HG03039 (cell line): ENCODE measurements at regions not wholly inside any gene's neighbourhood (a gene's known extent, or its start where the extent isn't known, plus 50 kb on each side); places are given as distances from the start of the nearest gene placed in this dataset.

Source experiments
- ATAC-seq: cut with Tn5 transposase; IDR thresholded peaks from one replicate; pipeline ENCODE4 v1.9.1; 2021; ENCODE audit warnings: mild to moderate bottlenecking, moderate library complexity; ENCODE audit not compliant: unreplicated experiment

GRCh38 chr3:5270666-5271371 lies 83.3 kb downstream of the EDEM1 start:
- ATAC-seq, result no peak

GRCh38 chr3:5271372-5271683 lies 83.8 kb downstream of the EDEM1 start:
- no peak for ATAC-seq

DNA sequence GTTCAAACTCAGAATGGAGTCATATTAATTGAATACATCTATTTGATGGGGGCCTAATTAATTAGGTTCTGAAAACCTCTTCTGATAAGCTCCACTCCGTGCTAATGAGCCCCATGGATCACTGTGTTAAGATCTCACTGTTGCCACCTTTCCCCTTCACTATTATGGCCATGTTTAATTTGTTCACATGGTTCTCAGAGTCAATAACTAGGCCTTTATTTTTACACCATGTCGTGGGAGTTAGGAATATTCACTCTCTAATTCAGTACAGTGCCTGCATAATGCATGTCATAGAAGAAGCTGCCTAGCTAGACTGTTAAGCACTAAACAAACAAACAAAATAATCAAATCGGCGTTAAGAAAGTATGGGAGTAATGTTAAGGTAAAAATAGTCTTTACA lies 84.9 kb downstream of the EDEM1 start:
- ATAC-seq, result no peak

DNA sequence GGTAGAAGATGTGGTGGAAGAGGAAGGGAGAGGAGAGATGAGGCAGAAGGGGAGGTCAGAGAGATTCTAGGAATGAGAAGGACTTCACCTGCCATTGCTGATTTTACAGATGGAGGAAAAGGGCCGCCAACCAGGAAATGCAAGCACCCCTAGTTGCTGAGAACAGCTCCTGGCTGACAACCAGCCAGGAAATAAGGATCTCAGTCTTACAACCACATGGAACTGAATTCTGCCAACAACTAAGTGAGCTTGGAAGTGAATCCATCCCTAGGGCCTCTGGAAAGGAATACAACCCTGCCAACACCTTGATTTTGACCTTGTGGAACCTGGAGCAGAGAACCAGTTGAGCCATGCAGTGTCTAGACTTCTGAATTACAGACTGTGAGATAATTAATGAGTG lies 86.6 kb downstream of the EDEM1 start:
- no peak for ATAC-seq

DNA sequence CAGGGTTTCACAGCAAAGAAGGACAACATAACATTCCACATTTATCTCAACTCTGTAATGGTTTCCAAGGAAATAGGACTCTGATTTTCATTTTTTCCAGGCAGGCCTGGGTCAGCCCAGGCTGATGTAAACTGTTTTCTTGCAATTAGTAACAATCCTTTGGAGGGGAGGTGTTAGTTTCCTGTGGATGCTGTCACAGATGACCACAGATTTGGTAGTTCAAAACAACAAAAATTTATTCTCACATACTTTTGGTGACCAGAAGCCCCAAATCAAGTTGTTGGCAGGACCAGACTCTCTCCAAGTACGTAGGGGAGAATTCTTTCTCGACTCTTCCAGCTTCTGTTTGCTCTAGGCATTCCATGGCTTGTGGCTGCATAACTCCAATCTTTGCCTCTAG lies 88.0 kb downstream of the EDEM1 start:
- ATAC-seq, result no peak

DNA sequence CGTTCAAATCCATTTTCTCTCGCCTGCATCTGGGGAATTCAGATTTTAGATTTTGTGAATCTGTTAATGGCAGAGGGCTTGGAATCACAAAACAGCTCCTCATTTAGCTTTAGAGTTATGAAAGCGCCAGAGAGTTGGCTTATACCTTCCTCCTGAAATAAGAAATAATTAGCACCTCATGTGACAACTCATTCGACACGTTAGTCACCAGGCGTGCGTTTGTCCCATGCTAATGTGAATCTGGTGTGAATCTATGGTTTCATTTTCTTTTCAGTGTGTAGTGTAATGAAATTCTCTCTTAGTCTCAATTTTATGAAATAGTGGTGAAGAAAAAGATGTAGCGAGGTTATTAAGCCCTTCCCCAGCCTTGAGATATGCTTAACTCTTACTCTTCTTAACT lies 89.4 kb downstream of the EDEM1 start:
- no peak for ATAC-seq

DNA sequence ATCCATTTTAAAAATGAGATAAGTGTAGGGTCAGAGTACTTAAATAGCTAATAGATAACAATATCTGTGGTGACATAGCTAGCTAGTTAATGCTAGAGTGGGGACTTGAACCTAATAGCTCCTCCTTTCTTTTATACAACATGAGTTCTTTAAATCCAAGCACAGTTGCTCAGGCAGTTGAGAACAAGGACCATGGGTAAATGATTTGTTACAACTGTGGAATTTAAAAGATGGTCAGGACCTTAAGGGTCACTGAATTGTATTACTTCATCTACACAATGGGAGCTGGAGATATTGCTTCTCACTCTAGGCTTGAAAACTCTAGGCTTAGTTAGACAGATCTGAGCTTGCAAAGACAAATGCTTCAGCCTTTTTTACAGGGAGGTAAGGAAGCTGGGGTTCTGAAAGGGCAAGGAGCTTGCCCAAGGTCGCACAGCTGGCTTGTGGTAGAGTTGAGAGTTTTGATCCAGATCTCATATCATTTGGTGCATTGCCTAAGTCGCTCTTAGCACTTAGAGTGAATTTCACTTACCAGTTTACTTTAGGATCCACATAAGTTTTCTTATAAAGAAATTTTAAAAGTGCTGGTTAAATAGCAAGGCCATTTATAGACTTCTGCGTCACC lies 90.2 kb downstream of the EDEM1 start:
- no peak for ATAC-seq

GRCh38 chr3:5278666-5279065 lies 91.2 kb downstream of the EDEM1 start:
- no peak for ATAC-seq

DNA sequence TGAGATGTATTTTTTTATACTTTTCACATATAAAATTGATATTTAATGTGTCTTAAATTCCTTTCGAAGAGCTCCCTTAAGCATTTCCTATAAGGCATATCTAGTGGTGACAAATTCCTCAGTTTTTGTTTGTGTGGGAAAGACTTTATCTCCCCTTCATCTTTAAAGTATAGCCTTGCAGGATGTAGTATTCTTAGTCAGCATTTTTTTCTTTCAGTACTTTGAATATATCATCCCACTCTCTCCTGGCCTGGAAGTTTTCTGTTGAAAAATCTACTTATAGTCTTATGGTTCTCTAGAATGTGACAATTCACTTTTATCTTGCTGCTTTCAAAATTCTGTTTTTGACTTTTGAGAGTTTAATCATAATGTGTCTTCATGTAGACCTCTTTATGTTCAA lies 95.2 kb downstream of the EDEM1 start:
- ATAC-seq, result no peak

DNA sequence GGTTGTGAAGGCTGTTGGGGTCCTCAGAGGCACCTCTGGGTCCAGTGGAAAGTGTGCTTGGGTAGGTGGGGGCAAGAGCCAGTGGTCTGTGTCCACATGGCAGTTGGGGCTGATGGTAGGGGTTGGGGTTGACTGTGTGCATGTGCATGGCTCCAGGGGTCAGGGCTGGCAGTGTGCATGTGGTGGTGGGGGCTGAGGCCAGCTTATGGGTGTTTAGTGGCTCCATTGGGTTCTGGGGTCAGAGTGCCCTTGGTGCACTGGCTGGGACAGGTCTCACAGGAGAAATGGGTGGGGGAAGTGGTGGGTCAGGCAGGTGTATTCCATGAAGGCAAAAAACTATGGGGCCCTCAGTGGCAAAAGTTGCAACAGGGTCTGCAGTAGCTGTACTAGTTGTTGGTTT lies 97.9 kb downstream of the EDEM1 start:
- no peak for ATAC-seq

DNA sequence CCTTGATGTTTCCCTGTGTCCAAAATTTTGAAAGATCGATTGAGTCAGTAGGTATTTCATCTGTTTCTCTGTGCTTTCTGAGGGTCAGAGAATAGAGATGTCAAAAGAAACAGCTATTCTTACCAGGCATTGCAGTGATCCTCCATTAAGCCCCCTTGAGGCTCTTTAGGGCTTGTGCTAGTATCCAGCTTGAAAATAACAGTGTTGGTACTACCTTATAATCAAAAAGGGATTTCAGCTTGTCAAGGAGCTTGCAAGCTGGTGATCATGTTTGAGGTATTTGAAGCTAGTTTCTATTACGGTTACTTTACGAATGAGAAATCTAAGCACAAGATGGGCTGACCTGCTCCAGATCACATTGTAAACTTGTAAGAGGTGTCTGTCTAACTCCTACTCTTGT lies 103.4 kb downstream of the EDEM1 start:
- ATAC-seq, result no peak

GRCh38 chr3:5292512-5292911 lies 105.0 kb downstream of the EDEM1 start:
- no peak for ATAC-seq

DNA sequence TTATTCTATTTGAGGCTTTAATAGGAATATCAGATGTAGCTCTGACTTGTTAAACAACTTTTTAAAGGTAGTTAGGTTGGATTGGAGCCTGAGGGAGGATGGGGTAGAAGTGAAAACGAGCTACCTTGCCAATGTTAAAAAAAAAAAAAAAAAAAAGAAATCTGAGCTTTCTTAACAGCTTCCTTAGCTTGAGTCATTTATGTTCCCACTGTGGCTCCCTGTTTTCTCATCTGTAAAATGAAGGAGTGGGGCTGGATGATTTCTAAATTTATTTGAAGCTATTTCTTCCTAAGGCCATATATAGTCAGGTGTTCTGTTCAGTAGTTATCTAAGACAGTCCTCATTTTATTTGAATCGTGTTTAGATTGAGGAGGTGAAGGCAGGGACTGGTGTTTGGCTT lies 105.7 kb downstream of the EDEM1 start:
- ATAC-seq, result no peak

DNA sequence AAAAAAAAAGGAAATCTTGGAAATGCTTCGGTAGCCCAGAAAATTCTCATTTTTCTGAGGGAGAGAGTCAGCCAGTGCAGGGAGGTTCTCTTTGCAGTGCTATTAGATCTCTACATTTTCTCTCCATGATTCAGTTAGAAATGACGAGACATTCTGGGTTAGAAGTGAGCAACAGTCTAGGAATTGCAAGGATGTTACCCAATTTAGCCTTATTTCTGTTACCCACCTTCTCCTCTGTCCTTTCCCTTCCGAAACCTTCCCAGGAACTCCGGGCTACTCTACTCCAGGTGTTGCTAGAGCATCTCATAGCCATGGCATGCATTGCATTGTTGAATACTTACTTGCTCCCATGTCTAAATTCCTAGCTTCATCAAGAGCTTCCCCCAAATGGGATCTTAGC lies 106.8 kb downstream of the EDEM1 start:
- ATAC-seq, result no peak

GRCh38 chr3:5295191-5295690 lies 107.7 kb downstream of the EDEM1 start:
- ATAC-seq, result no peak

GRCh38 chr3:5296362-5296761 lies 108.9 kb downstream of the EDEM1 start:
- ATAC-seq, result no peak

DNA sequence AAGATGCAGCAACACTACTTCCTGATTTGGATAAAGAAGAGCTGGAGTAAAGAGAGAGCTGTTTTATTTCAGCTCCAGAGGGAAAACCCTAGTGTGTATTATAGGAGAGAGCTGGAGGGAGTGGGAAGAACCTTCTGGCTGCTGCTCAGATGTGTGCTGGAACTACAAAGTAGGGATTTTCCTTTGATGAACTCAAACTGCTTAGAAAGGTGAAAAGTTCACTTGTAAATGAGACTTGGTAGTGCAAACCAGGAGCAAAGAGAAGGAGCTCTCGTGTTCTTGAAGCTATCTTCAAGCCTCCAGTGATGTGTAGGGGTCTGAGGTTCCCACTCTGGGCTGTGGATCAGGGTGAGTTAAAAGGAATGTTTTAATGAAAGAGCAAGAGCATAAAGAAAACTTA lies 110.4 kb downstream of the EDEM1 start:
- no peak for ATAC-seq

DNA sequence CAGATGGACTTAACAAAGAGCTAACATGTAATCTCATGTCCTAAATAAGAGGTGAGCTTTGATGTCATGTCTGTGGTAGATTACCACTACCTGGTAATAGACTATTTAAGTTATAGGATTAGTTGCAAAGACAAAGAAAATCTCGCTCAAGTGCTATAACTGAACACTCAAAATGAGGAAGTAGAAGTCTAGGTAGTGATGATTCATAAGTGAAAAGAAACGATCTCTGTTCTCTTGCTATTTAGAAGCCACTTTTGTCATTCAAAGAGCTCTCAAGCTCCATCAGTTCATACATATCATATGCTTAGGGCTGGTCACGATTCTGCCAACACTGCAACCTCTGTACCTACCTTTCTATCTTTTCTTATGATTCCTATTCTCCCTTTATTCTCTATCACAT lies 110.9 kb downstream of the EDEM1 start:
- ATAC-seq, result peak; percentile 99

- ATAC-seq, result no peak
Measured at GRCh38 chr3:5299161-5299560, 111.7 kb downstream of the EDEM1 start.

DNA sequence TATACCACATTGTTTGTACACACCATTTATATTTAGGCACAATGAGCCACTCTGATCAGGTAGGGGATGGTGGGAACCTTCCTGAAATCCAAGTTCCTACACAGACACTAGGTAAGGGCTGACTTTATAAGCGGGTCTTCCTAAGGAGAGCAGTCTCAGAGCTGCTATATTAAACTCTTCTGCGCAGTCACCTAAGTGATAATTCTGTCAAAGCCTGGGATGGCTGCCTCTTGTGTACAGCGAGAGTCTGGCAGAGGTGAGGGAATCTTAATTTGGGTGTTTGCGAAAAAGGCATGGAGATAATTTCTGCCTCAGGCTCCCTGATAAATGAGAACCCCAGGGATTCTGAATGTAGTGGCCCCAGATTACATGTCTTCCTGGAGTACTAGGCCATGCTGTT lies 113.1 kb downstream of the EDEM1 start:
- ATAC-seq, result no peak

DNA sequence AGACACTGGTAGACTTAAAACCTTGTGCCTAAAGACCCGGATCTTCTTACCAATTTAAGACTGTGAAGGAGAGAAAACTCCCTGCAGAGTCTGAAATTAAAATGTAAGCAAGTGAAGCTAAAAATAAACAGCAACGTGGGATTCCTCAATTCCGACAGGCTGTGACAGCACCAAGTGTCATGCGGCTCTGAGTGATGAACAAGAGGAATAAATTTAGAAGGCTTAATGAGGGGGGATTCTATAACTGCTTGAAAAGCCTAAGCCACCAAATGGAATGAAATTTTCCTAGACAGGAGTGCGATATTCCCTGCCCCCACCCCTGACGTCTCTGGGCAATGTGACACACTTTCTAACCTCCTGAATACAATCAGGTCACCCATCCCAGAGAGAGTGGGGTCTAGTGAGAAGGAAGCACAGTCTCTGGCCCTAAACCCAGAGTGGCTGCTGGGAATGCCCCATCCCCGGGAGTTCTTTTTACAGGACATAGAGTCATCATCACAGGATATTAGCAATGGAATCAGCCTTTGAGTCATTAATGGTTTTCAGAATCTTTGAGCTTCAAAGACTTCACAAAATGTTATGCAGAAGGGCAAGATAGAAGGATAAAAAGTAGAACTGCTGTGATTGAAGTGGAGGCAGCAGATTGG lies 114.3 kb downstream of the EDEM1 start:
- ATAC-seq, result no peak

- no peak for ATAC-seq
Measured at GRCh38 chr3:5302661-5303060, 115.2 kb downstream of the EDEM1 start.
